HG03432 (cell line): ENCODE measurements at regions not wholly inside any gene's neighbourhood (a gene's known extent, or its start where the extent isn't known, plus 50 kb on each side); places are given as distances from the start of the nearest gene placed in this dataset.
"Not testable (repeated sequence)": the region's sequence is repeated elsewhere in the genome, so short reads cannot be mapped to it uniquely, and the experiment has no call there.

Experiments used
- ATAC-seq: cut with Tn5 transposase; IDR thresholded peaks from one replicate; pipeline ENCODE4 v1.9.1; 2021; ENCODE audit warnings: mild to moderate bottlenecking, moderate library complexity; ENCODE audit not compliant: unreplicated experiment

- ATAC-seq: no peak
Observed at GRCh38 chr7:81013083-81013817, 94.4 kb upstream of the SEMA3C start.

DNA sequence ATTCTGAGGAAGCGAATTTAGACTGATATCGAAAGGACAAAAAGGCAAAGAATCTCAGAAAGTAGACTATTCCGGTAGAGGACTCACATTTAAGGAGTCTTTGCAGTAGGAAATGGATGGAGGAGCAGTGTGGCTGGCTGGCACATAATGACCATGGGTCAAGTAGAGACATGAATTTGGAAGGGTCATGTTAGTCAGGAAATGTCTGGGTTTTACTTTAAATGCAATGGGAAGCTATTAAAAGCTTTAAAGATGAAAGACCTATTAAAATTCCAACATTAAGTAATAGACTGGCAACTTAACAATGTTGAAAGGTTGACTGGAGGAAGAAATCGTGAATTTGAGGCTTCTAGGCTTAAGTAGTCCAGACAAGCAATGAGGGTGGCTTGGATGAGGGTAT lies 90.0 kb upstream of the SEMA3C start:
- ATAC-seq: no peak

DNA sequence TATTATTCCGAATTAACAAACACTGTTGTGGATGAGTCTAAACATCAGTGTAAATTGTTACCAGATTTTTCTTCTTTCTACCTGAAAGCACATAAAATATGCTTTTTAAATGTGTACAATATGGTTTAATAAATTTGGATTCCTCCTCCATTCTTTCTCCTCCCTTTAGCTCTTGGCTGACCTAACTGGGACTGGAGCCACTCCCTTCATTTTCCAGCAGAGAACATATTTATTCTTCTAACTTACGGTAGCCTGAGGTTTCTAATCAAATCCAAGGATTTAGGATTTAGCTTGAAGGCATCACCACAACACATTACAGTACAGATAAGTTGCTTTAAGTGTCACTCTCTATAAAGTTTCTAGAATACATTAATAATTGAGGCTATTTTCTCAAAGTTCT lies 88.2 kb upstream of the SEMA3C start:
- ATAC-seq: no peak

DNA sequence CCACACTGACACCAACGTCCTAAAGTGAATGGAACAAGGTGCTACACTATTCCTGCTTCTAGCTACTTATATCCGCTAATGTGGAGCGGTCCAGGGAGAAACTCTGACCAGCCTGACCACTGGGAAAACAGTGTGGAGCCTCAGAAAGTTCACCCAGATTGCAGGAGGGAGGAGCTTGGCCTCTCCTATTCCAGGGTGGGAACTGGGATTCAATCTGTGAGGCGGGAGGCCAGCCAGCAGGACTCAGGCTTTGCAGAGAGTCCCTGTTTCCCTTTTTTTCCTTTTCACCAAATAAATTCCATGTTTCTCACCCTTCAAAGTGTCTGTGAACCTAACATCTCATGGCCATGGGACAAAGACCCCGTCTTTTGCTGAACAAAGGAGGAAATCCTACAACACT lies 86.4 kb upstream of the SEMA3C start:
- no peak for ATAC-seq

DNA sequence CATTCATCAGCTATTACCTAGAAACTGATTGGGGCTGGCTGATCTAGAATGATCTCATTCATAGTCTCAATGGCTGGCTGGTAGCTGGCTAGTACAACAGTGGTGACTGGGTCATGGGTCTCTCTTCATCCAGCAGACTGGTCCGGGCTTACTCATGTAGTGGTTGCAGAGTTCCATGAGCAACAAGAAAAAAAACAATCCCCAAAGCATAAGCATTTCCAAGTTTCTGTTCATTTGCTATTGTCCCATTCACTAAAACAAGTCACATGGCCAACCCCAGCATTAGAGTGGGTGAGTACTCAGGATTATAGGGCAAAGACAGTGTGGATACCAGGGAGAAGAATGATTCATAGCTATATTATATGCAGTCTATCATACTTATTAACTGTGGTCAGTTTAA lies 85.2 kb upstream of the SEMA3C start:
- no peak for ATAC-seq

DNA sequence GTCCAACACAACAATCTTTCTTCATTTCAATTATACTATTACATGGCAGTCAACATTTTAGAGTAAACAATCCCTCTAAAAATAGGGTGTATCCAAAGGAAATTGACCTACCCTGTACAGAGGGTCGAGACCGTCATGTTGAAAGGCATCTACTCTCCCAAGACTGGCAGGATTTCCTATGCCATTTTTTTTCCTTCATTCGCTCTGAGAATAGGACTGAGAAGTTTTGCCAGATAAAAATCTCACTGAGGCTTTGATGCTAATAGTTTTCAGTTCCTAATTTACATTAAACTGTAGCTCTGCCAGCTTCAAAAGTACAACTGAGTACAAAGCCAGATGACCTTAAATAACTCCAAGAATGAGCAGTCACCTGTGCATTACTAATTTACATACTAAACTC lies 84.5 kb upstream of the SEMA3C start:
- ATAC-seq: no peak

DNA sequence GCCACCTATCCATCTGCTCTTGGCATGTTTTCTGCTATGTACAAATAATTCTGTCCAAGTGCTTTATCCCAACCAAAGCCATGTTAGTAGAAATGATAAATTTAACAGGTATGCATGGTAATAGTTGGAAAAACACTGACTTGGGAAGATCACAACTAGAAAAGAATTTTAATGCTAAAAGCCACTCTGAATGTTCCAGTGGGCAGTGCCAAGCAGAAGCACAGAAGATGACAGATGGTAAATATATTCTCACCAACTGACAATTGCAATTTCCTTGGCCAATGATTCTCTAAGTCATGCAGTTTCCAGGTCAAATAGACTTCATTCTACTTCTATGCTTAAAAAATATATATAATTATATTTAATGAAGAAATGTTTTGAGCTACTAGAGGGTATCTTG lies 83.6 kb upstream of the SEMA3C start:
- ATAC-seq: no peak

- ATAC-seq: no peak
Observed at GRCh38 chr7:80999771-81000170, 80.9 kb upstream of the SEMA3C start.

DNA sequence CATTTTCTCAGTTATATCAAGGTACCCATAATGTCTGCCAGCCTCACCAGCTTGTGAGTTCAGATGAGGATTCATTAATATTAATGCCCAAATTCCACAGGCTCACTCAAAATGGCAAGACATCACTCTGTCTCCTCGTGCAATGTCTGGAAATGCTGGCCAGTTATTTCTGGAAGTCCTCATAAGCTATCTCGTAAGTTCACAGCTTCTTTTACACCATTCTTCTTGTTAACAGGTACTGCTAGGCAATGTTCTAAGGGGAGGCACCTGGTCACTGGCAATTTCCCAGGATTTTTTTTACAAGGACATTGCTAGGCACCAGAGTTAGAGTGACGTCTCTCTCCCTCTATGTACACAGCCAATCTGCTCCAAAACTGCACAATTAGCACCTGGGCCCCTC lies 80.2 kb upstream of the SEMA3C start:
- ATAC-seq: no peak

DNA sequence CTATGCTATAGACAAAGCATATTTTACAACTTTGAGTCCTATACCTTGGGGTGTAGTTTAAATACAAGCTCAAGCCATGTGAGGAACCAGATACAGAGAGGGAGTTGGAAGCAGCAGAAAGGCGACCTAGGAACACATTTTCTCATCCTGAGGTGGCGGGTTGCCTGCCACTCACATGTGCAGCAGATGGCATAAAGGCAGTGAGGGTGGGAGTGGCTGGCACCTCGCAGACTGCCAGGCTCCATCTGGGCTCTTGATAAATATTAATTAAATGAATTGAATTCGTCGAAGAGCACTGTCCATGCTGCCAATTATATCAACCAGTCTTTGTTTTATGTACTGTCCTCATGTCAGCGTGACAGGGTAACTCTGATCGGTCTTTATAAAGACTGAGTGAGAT lies 79.0 kb upstream of the SEMA3C start:
- ATAC-seq: no peak

- ATAC-seq: not testable (repeated sequence)
Observed at GRCh38 chr7:80996236-80996635, 77.4 kb upstream of the SEMA3C start.

- no peak for ATAC-seq
Observed at GRCh38 chr7:80991654-80992053, 72.8 kb upstream of the SEMA3C start.

DNA sequence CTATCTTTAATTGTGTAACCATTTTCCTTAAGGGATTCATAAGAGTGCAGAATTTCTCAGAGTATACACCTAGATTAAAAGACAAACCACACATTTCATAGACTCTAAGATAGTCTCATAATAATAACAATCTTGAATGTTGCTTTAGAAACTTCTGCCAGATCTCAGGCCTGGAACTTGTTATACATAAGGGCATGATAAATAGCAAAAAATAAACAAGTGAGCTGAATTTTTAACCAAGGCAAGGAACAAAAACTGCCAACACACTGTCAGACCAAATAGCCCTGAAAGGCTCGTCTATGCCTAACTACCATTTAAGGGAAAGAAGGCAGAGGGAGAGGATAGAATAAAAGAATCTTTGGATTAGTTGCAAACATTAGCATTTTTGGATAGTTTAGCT lies 65.8 kb upstream of the SEMA3C start:
- no peak for ATAC-seq

DNA sequence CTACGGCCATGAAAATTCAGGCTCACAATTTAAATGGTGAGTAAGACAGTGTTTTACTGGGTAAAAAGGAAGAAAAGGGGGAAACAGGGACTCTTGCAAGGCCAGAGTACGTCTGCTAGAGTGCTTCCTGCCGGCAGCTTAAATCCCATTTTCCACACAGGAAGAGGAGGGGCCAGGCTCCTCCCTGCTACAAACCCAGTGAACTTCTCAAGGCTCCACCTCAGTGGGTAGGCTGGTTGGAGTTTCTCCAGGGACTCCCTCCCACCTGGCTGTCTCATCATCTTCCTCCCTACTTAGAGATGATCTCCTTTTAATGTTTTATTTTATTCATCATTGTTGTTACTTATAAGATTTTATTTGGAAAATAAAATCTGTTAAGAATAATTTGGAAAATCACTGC lies 62.6 kb upstream of the SEMA3C start:
- no peak for ATAC-seq

GRCh38 chr7:80977751-80978150 lies 58.9 kb upstream of the SEMA3C start:
- no peak for ATAC-seq

- no peak for ATAC-seq
Observed at GRCh38 chr7:80974396-80975358, 55.8 kb upstream of the SEMA3C start.

DNA sequence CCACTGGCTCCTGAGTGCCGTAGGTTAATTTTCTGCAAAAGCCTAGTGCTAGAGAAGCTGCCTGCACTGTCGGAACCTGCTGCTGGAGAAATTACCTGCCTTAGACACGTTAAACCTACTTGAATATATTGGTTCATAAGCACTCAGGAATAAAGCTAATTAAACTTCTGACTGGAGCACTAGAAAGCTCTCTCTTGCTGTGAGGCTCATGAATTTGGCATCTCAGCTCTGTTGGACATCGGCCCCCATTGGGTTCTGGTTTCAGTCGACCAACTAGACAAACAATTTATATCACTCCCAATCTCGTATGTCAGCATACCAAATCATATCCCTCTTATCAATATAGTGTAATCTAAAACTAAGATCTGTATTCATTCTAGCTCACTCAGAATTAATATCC lies 52.4 kb upstream of the SEMA3C start:
- no peak for ATAC-seq
